ENCODE measurements at regions not wholly inside any gene's neighbourhood (a gene's known extent, or its start where the extent isn't known, plus 50 kb on each side); places are given as distances from the start of the nearest gene placed in this dataset.

DNA sequence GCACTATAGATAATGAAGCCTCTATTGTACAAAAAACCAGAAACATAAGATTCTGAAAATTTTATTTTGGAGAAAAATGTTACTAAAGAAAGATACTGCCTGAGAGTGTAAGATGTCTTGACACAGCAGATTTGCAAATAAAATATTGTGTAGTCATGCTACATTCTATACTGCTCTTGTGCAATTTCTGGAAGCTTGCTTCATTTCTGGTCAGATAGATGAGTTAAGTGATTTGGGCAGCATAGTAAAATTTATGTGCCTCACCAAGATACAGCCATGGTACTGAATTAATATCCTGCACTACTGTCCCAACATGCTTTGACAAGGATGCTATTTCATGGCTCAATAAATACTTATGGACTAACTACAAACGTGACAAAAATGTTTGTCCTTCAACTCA is 55.1 kb upstream of the STARD13 start:
- WGBS = 87% methylated on average over 1 of the region's 1 CpG

More for the DNA sequence above, 55.1 kb upstream of the STARD13 start:
- Histone ChIP-seq H3K9ac (ENCODE audit: low read depth in 1 of 2, low read length in 2 of 2) (no peak overlapping the region), H3K27ac (ENCODE audit: low read depth in 1 of 2, low read length in 2 of 2) (no peak overlapping the region), H3K4me3 (ENCODE audit: low read depth in 1 of 3, low read length in 3 of 3) (no peak overlapping the region), H3K36me3 (ENCODE audit: control insufficient read depth in 4 of 4, insufficient read depth in 3 of 4, low read depth in 1 of 4, low read length in 3 of 4) (no peaks in the 10 kb centered on the region), H3K27me3 (ENCODE audit: control insufficient read depth in 4 of 4, insufficient read depth in 4 of 4, low read length in 3 of 4) (no peaks in the 10 kb centered on the region), H3K9me3 (ENCODE audit: control insufficient read depth in 4 of 4, low read length in 3 of 4) (no peaks in the 10 kb centered on the region), H3K4me1 (ENCODE audit: control insufficient read depth in 4 of 4, insufficient read depth in 4 of 4, low read length in 3 of 4) (no peaks in the 10 kb centered on the region)
- no peak for TF ChIP-seq HNF4G (IDR thresholded peaks at IDR 0.05)
- TF ChIP-seq, protein P1, sequence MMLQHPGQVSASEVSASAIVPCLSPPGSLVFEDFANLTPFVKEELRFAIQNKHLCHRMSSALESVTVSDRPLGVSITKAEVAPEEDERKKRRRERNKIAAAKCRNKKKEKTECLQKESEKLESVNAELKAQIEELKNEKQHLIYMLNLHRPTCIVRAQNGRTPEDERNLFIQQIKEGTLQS (IDR thresholded peaks at IDR 0.05) = no peak
- no peak for TF ChIP-seq RAD21 (IDR thresholded peaks at IDR 0.05)
- no peak for TF ChIP-seq EGR1 (IDR thresholded peaks at IDR 0.05; ENCODE audit: low read depth in 2 of 2)
- TF ChIP-seq YY1 (IDR thresholded peaks at IDR 0.05) = no peak
- TF ChIP-seq ZBTB33 (IDR thresholded peaks at IDR 0.05) = no peak
- TF ChIP-seq SP1 (IDR thresholded peaks at IDR 0.05) = no peak
- TF ChIP-seq JUND (IDR thresholded peaks at IDR 0.05) = no peak
- no peak for TF ChIP-seq RXRA (IDR thresholded peaks at IDR 0.05)
- TF ChIP-seq, protein P2, sequence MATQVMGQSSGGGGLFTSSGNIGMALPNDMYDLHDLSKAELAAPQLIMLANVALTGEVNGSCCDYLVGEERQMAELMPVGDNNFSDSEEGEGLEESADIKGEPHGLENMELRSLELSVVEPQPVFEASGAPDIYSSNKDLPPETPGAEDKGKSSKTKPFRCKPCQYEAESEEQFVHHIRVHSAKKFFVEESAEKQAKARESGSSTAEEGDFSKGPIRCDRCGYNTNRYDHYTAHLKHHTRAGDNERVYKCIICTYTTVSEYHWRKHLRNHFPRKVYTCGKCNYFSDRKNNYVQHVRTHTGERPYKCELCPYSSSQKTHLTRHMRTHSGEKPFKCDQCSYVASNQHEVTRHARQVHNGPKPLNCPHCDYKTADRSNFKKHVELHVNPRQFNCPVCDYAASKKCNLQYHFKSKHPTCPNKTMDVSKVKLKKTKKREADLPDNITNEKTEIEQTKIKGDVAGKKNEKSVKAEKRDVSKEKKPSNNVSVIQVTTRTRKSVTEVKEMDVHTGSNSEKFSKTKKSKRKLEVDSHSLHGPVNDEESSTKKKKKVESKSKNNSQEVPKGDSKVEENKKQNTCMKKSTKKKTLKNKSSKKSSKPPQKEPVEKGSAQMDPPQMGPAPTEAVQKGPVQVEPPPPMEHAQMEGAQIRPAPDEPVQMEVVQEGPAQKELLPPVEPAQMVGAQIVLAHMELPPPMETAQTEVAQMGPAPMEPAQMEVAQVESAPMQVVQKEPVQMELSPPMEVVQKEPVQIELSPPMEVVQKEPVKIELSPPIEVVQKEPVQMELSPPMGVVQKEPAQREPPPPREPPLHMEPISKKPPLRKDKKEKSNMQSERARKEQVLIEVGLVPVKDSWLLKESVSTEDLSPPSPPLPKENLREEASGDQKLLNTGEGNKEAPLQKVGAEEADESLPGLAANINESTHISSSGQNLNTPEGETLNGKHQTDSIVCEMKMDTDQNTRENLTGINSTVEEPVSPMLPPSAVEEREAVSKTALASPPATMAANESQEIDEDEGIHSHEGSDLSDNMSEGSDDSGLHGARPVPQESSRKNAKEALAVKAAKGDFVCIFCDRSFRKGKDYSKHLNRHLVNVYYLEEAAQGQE (IDR thresholded peaks at IDR 0.05) = no peak
- TF ChIP-seq, protein P3, sequence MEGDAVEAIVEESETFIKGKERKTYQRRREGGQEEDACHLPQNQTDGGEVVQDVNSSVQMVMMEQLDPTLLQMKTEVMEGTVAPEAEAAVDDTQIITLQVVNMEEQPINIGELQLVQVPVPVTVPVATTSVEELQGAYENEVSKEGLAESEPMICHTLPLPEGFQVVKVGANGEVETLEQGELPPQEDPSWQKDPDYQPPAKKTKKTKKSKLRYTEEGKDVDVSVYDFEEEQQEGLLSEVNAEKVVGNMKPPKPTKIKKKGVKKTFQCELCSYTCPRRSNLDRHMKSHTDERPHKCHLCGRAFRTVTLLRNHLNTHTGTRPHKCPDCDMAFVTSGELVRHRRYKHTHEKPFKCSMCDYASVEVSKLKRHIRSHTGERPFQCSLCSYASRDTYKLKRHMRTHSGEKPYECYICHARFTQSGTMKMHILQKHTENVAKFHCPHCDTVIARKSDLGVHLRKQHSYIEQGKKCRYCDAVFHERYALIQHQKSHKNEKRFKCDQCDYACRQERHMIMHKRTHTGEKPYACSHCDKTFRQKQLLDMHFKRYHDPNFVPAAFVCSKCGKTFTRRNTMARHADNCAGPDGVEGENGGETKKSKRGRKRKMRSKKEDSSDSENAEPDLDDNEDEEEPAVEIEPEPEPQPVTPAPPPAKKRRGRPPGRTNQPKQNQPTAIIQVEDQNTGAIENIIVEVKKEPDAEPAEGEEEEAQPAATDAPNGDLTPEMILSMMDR (IDR thresholded peaks at IDR 0.05; ENCODE audit: low read depth, low read length, missing input control) = no peak
- no peak for TF ChIP-seq HNF4A (conservative IDR thresholded peaks at IDR 0.05)
- TF ChIP-seq GABPA (IDR thresholded peaks at IDR 0.05 in 1 of 2, conservative IDR thresholded peaks at IDR 0.05 in 1 of 2) = no peak
- DNase-seq (ENCODE audit: low spot score) = no peak
